ENCODE measurements at regions not wholly inside any gene's neighbourhood (a gene's known extent, or its start where the extent isn't known, plus 50 kb on each side); places are given as distances from the start of the nearest gene placed in this dataset.

DNA sequence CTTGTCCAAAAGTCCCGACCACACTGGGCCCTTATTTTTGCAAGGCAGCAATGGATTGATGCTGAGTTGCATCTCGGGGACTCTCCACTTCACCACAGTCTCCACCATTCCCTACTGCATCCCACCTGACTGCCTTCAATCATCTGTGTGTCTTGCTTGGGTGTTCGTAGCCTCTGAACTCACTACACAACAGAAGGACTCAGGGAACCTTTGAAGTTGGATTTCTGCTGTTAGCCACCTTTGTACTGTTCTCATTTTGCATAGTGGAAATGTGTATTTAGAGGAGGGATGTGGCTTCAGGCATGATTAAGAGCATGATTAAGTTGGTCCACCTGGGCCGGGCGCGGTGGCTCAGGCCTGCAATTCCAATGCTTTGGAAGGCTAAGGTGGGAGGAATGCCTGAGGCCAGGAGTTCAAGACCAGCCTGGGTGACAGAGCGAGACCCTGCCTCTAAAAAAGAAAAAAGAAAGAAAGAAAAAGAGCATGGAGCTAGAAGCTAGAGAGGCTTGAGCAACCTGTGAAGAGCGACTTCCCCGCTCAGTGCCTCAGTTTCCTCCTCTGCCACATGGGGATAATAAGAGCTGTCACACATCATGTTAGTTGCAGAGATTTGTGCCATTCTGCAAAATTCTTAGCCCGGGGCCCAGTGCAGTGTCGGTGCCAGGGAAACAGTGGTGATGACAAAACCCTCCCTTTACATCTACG is 121.3 kb upstream of the PTPN1 start:
- no peaks in the 10 kb centered on the region for H4K20me1 ChIP-seq (ENCODE audit: low read depth, low read length)
- no peaks in the 10 kb centered on the region for H3K79me2 ChIP-seq (ENCODE audit: insufficient read depth, low read length)
- no peak overlapping the region for H3K27ac ChIP-seq (ENCODE audit: low read depth, low read length)
- TF ChIP-seq EZH2phosphoT487 (conservative IDR thresholded peaks at IDR 0.05; ENCODE audit: low read length) = no peak
- TF ChIP-seq, protein P1, sequence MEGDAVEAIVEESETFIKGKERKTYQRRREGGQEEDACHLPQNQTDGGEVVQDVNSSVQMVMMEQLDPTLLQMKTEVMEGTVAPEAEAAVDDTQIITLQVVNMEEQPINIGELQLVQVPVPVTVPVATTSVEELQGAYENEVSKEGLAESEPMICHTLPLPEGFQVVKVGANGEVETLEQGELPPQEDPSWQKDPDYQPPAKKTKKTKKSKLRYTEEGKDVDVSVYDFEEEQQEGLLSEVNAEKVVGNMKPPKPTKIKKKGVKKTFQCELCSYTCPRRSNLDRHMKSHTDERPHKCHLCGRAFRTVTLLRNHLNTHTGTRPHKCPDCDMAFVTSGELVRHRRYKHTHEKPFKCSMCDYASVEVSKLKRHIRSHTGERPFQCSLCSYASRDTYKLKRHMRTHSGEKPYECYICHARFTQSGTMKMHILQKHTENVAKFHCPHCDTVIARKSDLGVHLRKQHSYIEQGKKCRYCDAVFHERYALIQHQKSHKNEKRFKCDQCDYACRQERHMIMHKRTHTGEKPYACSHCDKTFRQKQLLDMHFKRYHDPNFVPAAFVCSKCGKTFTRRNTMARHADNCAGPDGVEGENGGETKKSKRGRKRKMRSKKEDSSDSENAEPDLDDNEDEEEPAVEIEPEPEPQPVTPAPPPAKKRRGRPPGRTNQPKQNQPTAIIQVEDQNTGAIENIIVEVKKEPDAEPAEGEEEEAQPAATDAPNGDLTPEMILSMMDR (IDR thresholded peaks at IDR 0.05; ENCODE audit: insufficient read depth, low read length, poor library complexity, severe bottlenecking) = no peak
- H2AFZ ChIP-seq (ENCODE audit: low read depth, low read length, severe bottlenecking) = no peak overlapping the region
- H3K27me3 ChIP-seq (ENCODE audit: low read length) = no peaks in the 10 kb centered on the region
- H3K9me2 ChIP-seq (replicated peaks; ENCODE audit: insufficient read depth, low read length) = no peaks in the 10 kb centered on the region
- H3K9me3 ChIP-seq (ENCODE audit: insufficient read depth, low read length) = no peaks in the 10 kb centered on the region
- H3K4me2 ChIP-seq (ENCODE audit: low read depth, low read length, poor library complexity, severe bottlenecking) = no peak overlapping the region
- no peak overlapping the region for H3K9ac ChIP-seq (ENCODE audit: low read length)
- H3F3A ChIP-seq (ENCODE audit: insufficient read depth) = no peaks in the 10 kb centered on the region
- H3K36me3 ChIP-seq (ENCODE audit: low read length) = no peaks in the 10 kb centered on the region
- no peak overlapping the region for H3K4me3 ChIP-seq (ENCODE audit: insufficient read depth, low read length, poor library complexity, severe bottlenecking)

GRCh38 chr20:50389438-50389807 is 120.8 kb upstream of the PTPN1 start:
- Histone ChIP-seq H3K79me2 (ENCODE audit: insufficient read depth, low read length) (no peaks in the 10 kb centered on the region), H3K4me2 (ENCODE audit: low read depth, low read length, poor library complexity, severe bottlenecking) (no peak overlapping the region)

GRCh38 chr20:50389808-50390684 is 120.1 kb upstream of the PTPN1 start:
- H3K9me3 ChIP-seq (ENCODE audit: insufficient read depth, low read length) = no peaks in the 10 kb centered on the region
- no peaks in the 10 kb centered on the region for H3K36me3 ChIP-seq (ENCODE audit: low read length)
- no peaks in the 10 kb centered on the region for H4K20me1 ChIP-seq (ENCODE audit: low read depth, low read length)
- H3K9me2 ChIP-seq (replicated peaks; ENCODE audit: insufficient read depth, low read length) = no peaks in the 10 kb centered on the region
- H3K4me3 ChIP-seq (ENCODE audit: insufficient read depth, low read length, poor library complexity, severe bottlenecking) = no peak overlapping the region
- H3K79me2 ChIP-seq (ENCODE audit: insufficient read depth, low read length) = no peaks in the 10 kb centered on the region
- H3K27ac ChIP-seq (ENCODE audit: low read depth, low read length) = no peak overlapping the region
- no peak overlapping the region for H3K4me2 ChIP-seq (ENCODE audit: low read depth, low read length, poor library complexity, severe bottlenecking)
- H3K27me3 ChIP-seq (ENCODE audit: low read length) = no peaks in the 10 kb centered on the region
- H3F3A ChIP-seq (ENCODE audit: insufficient read depth) = no peaks in the 10 kb centered on the region
- TF ChIP-seq, protein P1 (IDR thresholded peaks at IDR 0.05; ENCODE audit: insufficient read depth, low read length, poor library complexity, severe bottlenecking) = no peak
- no peak for TF ChIP-seq EZH2phosphoT487 (conservative IDR thresholded peaks at IDR 0.05; ENCODE audit: low read length)
- no peak overlapping the region for H2AFZ ChIP-seq (ENCODE audit: low read depth, low read length, severe bottlenecking)
- no peak overlapping the region for H3K9ac ChIP-seq (ENCODE audit: low read length)

More at GRCh38 chr20:50389438-50389807, 120.8 kb upstream of the PTPN1 start:
- Histone ChIP-seq H3K9me3 (ENCODE audit: insufficient read depth, low read length) (no peaks in the 10 kb centered on the region), H3K9ac (ENCODE audit: low read length) (no peak overlapping the region), H3K9me2 (replicated peaks; ENCODE audit: insufficient read depth, low read length) (no peaks in the 10 kb centered on the region), H2AFZ (ENCODE audit: low read depth, low read length, severe bottlenecking) (no peak overlapping the region), H3K36me3 (ENCODE audit: low read length) (no peaks in the 10 kb centered on the region), H4K20me1 (ENCODE audit: low read depth, low read length) (no peaks in the 10 kb centered on the region), H3F3A (ENCODE audit: insufficient read depth) (no peaks in the 10 kb centered on the region), H3K4me3 (ENCODE audit: insufficient read depth, low read length, poor library complexity, severe bottlenecking) (no peak overlapping the region), H3K27ac (ENCODE audit: low read depth, low read length) (no peak overlapping the region), H3K27me3 (ENCODE audit: low read length) (no peaks in the 10 kb centered on the region)
- TF ChIP-seq EZH2phosphoT487 (conservative IDR thresholded peaks at IDR 0.05; ENCODE audit: low read length) = no peak
- TF ChIP-seq, protein P1 (IDR thresholded peaks at IDR 0.05; ENCODE audit: insufficient read depth, low read length, poor library complexity, severe bottlenecking) = no peak

Data from SU-DHL-6 (cell line).